HL-60 (cell line): ENCODE measurements at regions not wholly inside any gene's neighbourhood (a gene's known extent, or its start where the extent isn't known, plus 50 kb on each side); places are given as distances from the start of the nearest gene placed in this dataset.

Source experiments
- POLR2AphosphoS5 ChIP-seq: IDR thresholded peaks from 2 replicates; pipeline ENCODE4 v1.6.1; 2012; ENCODE audit warnings: low read depth
- TF ChIP-seq, protein P1 (sequence below): IDR thresholded peaks from one replicate; pipeline ENCODE4 v1.5.1; 2011; ENCODE audit warnings: low read length, control low read depth, inconsistent platforms; ENCODE audit not compliant: insufficient read depth
- TF ChIP-seq, protein P2 (sequence below): IDR thresholded peaks from 2 replicates; pipeline ENCODE4 v1.6.1; 2012; ENCODE audit warnings: low read depth; ENCODE audit not compliant: insufficient replicate concordance

DNA sequence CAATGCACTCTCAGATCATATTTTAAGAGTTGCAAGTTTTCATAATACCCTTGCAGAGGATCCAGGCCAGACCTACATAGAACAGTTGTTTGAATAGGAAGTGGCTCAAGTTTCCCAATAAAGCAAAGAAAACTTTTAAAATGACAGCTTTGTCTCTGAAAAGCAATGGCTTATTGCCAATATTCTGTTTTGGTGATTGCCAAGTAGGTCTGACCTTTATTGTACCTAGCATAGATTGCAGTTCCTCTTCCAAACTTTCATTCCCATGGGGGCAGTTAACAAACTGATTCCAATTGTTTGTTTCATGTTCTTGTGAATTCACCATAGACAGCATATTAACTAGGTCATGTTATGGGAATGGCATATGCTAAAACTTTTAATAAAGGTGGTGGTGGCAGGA is 664.6 kb upstream of the CA10 start:
- TF ChIP-seq, protein P1, sequence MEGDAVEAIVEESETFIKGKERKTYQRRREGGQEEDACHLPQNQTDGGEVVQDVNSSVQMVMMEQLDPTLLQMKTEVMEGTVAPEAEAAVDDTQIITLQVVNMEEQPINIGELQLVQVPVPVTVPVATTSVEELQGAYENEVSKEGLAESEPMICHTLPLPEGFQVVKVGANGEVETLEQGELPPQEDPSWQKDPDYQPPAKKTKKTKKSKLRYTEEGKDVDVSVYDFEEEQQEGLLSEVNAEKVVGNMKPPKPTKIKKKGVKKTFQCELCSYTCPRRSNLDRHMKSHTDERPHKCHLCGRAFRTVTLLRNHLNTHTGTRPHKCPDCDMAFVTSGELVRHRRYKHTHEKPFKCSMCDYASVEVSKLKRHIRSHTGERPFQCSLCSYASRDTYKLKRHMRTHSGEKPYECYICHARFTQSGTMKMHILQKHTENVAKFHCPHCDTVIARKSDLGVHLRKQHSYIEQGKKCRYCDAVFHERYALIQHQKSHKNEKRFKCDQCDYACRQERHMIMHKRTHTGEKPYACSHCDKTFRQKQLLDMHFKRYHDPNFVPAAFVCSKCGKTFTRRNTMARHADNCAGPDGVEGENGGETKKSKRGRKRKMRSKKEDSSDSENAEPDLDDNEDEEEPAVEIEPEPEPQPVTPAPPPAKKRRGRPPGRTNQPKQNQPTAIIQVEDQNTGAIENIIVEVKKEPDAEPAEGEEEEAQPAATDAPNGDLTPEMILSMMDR, result no peak
- TF ChIP-seq POLR2AphosphoS5, result no peak
- TF ChIP-seq, protein P2, sequence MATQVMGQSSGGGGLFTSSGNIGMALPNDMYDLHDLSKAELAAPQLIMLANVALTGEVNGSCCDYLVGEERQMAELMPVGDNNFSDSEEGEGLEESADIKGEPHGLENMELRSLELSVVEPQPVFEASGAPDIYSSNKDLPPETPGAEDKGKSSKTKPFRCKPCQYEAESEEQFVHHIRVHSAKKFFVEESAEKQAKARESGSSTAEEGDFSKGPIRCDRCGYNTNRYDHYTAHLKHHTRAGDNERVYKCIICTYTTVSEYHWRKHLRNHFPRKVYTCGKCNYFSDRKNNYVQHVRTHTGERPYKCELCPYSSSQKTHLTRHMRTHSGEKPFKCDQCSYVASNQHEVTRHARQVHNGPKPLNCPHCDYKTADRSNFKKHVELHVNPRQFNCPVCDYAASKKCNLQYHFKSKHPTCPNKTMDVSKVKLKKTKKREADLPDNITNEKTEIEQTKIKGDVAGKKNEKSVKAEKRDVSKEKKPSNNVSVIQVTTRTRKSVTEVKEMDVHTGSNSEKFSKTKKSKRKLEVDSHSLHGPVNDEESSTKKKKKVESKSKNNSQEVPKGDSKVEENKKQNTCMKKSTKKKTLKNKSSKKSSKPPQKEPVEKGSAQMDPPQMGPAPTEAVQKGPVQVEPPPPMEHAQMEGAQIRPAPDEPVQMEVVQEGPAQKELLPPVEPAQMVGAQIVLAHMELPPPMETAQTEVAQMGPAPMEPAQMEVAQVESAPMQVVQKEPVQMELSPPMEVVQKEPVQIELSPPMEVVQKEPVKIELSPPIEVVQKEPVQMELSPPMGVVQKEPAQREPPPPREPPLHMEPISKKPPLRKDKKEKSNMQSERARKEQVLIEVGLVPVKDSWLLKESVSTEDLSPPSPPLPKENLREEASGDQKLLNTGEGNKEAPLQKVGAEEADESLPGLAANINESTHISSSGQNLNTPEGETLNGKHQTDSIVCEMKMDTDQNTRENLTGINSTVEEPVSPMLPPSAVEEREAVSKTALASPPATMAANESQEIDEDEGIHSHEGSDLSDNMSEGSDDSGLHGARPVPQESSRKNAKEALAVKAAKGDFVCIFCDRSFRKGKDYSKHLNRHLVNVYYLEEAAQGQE, result no peak
